Transverse colon (tissue), 4 donors: ENCODE measurements at regions not wholly inside any gene's neighbourhood (a gene's known extent, or its start where the extent isn't known, plus 50 kb on each side); places are given as distances from the start of the nearest gene placed in this dataset.

ENCODE experiments used
- DNase-seq: peaks from one replicate; pipeline ENCODE4 v3.0.0-alpha.2; 2019
- H3K27ac ChIP-seq, 4 donors: fragments of 200-600 bp; sonication (generic); 2 replicates each; pipeline ENCODE4 v1.5.1; 2016 to 2018; ENCODE audit warnings: inconsistent platforms in 4 of 4
- H3K27me3 ChIP-seq: fragments of 200-600 bp; sonication (generic); 2 replicates; pipeline ENCODE4 v1.5.1; 2017; ENCODE audit warnings: inconsistent platforms
- H3K36me3 ChIP-seq, 4 donors: fragments of 200-600 bp; sonication (generic); 2 replicates each; pipeline ENCODE4 v1.5.1; 2017 to 2019; ENCODE audit warnings: inconsistent platforms in 4 of 4
- H3K4me1 ChIP-seq, 4 donors: fragments of 200-600 bp; sonication (generic); 2 replicates each; pipeline ENCODE4 v1.5.1; 2017 to 2020; ENCODE audit warnings: inconsistent platforms in 4 of 4
- H3K4me3 ChIP-seq, 4 donors: fragments of 200-600 bp; sonication (generic); 1 replicate in 1 of 4; 2 replicates in 3 of 4; pipeline versions ENCODE4 v1.5.1 to v1.6.1; 2017 to 2019; ENCODE audit warnings: inconsistent platforms in 4 of 4
- H3K9me3 ChIP-seq, 2 donors: fragments of 200-600 bp; sonication (generic); 2 replicates each; pipeline ENCODE4 v1.5.1; 2017 to 2019; ENCODE audit warnings: inconsistent platforms in 2 of 2
- EP300 ChIP-seq: sonication (generic); formaldehyde crosslinking; IDR thresholded peaks from one replicate; pipeline ENCODE4 v1.6.1; 2017; ENCODE audit warnings: antibody characterized with exemption, low read depth
- POLR2A ChIP-seq: fragments of 450-650 bp; IDR thresholded peaks from one replicate; pipeline ENCODE4 v1.6.1; 2016; ENCODE audit warnings: antibody characterized with exemption, mild to moderate bottlenecking, moderate library complexity
- POLR2AphosphoS5 ChIP-seq, 3 donors: sonication (generic); formaldehyde crosslinking; IDR thresholded peaks; one replicate each; pipeline ENCODE4 v1.6.1; 2016; ENCODE audit warnings: antibody characterized with exemption in 3 of 3
- WGBS, 2 donors: methylation state at CpG; one replicate each; pipeline ENCODE4 v1.1.5; 2018; ENCODE audit warnings: low coverage in 1 of 2; 5-methylcytosine and 5-hydroxymethylcytosine counted together
- in situ Hi-C, 4 donors: fragments of 200-750 bp; cut with MboI; loops; one replicate each; pipeline versions ENCODE4 v1.15.0 to v1.15.1; 2017; ENCODE audit warnings: low sequenced_read_pairs in 3 of 4, low pct_ligation_motif_present in 1 of 4, low pct_unique_long_range_greater_than_20kb in 1 of 4
- intact Hi-C: fragments of 100-400 bp; cut with DNase I; formaldehyde crosslinking; loops from one replicate; pipeline ENCODE4 v1.15.1; 2023; ENCODE audit warnings: low total_unique reads
- TF ChIP-seq, protein P1 (sequence below), 5 experiments: fragments of 200-600 bp in 3 of 5; fragments of 450-650 bp in 2 of 5; sonication (generic) in 3 of 5; IDR thresholded peaks; 1 replicate in 2 of 5; 2 replicates in 3 of 5; pipeline ENCODE4 v1.5.1; 2016 to 2017; ENCODE audit warnings: antibody characterized with exemption in 5 of 5, inconsistent platforms in 3 of 5, mild to moderate bottlenecking in 2 of 5, moderate library complexity in 1 of 5

GRCh38 chr2:128722489-128722888, 403.8 kb upstream of the HS6ST1 start:
- H3K4me3 ChIP-seq: no peak overlapping the region
- intact Hi-C loops (no loop called here), in situ Hi-C loops (no loop called here)
- no peaks in the 10 kb centered on the region for H3K27me3 ChIP-seq
- TF ChIP-seq EP300 (no peak), POLR2A (no peak), POLR2AphosphoS5 (IDR thresholded peaks at IDR 0.05) (no peak)
- TF ChIP-seq, protein P1, sequence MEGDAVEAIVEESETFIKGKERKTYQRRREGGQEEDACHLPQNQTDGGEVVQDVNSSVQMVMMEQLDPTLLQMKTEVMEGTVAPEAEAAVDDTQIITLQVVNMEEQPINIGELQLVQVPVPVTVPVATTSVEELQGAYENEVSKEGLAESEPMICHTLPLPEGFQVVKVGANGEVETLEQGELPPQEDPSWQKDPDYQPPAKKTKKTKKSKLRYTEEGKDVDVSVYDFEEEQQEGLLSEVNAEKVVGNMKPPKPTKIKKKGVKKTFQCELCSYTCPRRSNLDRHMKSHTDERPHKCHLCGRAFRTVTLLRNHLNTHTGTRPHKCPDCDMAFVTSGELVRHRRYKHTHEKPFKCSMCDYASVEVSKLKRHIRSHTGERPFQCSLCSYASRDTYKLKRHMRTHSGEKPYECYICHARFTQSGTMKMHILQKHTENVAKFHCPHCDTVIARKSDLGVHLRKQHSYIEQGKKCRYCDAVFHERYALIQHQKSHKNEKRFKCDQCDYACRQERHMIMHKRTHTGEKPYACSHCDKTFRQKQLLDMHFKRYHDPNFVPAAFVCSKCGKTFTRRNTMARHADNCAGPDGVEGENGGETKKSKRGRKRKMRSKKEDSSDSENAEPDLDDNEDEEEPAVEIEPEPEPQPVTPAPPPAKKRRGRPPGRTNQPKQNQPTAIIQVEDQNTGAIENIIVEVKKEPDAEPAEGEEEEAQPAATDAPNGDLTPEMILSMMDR (IDR thresholded peaks at IDR 0.05): no peak
- no peaks in the 10 kb centered on the region for H3K9me3 ChIP-seq
- no peak overlapping the region for H3K27ac ChIP-seq
- H3K36me3 ChIP-seq: no peaks in the 10 kb centered on the region
- H3K4me1 ChIP-seq: no peaks in the 10 kb centered on the region
- 70% methylated on average over 1 of the region's 1 CpG; no CpG with 5 or more reads in 1 of the 2 donors for WGBS, 2 donors
- DNase-seq: no peak

GRCh38 chr2:128724547-128724946, 405.9 kb upstream of the HS6ST1 start:
- Histone ChIP-seq H3K4me3 (no peak overlapping the region), H3K27me3 (no peaks in the 10 kb centered on the region), H3K36me3 (no peaks in the 10 kb centered on the region), H3K9me3 (no peaks in the 10 kb centered on the region), H3K27ac (no peak overlapping the region), H3K4me1 (no peaks in the 10 kb centered on the region)
- WGBS, 2 donors: 80 to 88% methylated on average over 1 to 7 of the region's 7 CpGs
- in situ Hi-C loops (no loop called here), intact Hi-C loops (no loop called here)
- no peak for TF ChIP-seq POLR2AphosphoS5 (IDR thresholded peaks at IDR 0.05)
- TF ChIP-seq POLR2A: no peak
- TF ChIP-seq, protein P1 (IDR thresholded peaks at IDR 0.05): no peak
- TF ChIP-seq EP300: no peak
- no peak for DNase-seq

DNA sequence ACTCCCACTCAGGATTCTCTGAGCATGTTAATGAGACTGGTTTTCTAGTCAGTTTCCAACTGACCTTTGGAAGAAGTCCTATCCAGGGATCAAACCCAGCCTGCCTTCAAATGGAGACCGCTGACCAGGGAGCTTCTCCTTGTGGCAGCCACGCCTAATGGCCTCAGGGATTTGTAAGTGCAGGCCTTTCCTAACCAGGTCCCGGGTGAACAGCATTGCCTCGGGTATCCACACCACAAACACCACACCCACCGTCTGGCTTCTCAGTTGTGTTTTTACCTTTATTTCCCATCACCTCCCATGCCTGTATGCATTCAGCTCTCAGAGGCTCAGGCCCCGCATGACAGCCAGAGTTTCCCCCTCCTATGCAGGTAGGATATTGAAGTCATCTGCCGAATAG, 406.3 kb upstream of the HS6ST1 start:
- H3K36me3 ChIP-seq: no peaks in the 10 kb centered on the region
- H3K27ac ChIP-seq: no peak overlapping the region
- H3K4me3 ChIP-seq: no peak overlapping the region
- no peaks in the 10 kb centered on the region for H3K4me1 ChIP-seq
- no peak for DNase-seq
- no peaks in the 10 kb centered on the region for H3K9me3 ChIP-seq
- H3K27me3 ChIP-seq: no peaks in the 10 kb centered on the region
- WGBS, 2 donors: 84 to 100% methylated on average over 1 to 7 of the region's 7 CpGs
- in situ Hi-C loops (loop anchor here in 1 of 4 donors (25.0 kb wide), 1 partner anchor 662 kb away; no protein-coding TSS in a partner anchor), intact Hi-C loops (no loop called here)
- TF ChIP-seq, protein P1 (IDR thresholded peaks at IDR 0.05): no peak
- no peak for TF ChIP-seq POLR2A
- TF ChIP-seq EP300: no peak
- TF ChIP-seq POLR2AphosphoS5 (IDR thresholded peaks at IDR 0.05): no peak

DNA sequence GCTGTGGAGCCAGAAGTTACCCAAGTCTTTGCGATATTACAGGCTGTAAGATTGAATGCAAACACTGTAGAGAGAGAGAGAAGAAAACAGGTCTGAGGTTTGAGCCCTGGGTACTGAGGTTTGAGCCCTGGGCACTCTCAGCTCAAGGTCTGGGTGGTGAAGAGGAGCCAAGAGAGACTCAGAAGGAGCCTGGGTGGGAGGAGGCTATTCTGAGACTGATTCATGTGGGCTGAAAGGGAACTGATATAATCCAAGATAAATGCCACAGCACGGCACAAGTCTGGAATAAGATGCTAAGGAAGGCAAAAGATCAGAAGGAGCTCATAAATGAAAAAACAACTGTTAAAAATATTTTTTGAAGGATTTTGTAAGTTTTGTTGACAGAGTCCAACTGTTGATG, 407.6 kb upstream of the HS6ST1 start:
- in situ Hi-C loops: loop anchor here in 1 of 4 donors (25.0 kb wide), 1 partner anchor 661 kb away; no protein-coding TSS in a partner anchor
- 77% methylated on average over 2 of the region's 2 CpGs for WGBS, 2 donors

More for the DNA sequence above, 407.6 kb upstream of the HS6ST1 start:
- H3K4me3 ChIP-seq: no peak overlapping the region
- no peaks in the 10 kb centered on the region for H3K27me3 ChIP-seq
- no peaks in the 10 kb centered on the region for H3K4me1 ChIP-seq
- H3K36me3 ChIP-seq: no peaks in the 10 kb centered on the region
- DNase-seq: no peak
- no peaks in the 10 kb centered on the region for H3K9me3 ChIP-seq
- TF ChIP-seq EP300 (no peak), POLR2AphosphoS5 (IDR thresholded peaks at IDR 0.05) (no peak), POLR2A (no peak)
- TF ChIP-seq, protein P1 (IDR thresholded peaks at IDR 0.05): no peak
- intact Hi-C loops: no loop called here
- no peak overlapping the region for H3K27ac ChIP-seq
